Activated T-helper 1 cell treated with anti-CD3 and anti-CD28 coated beads, Interleukin-12 subunit alpha, Interleukin-12 subunit beta, Interleukin-2, Interleukin-4 antibody, amounts not matched to agents 30 ng/mL and 10 ng/mL and 1 ng/mL, durations not matched to agents 14 hours and 24 hours and 36 hours (primary cell): ENCODE measurements at regions not wholly inside any gene's neighbourhood (a gene's known extent, or its start where the extent isn't known, plus 50 kb on each side); places are given as distances from the start of the nearest gene placed in this dataset.
"Not testable (repeated sequence)": the region's sequence is repeated elsewhere in the genome, so short reads cannot be mapped to it uniquely, and the experiment has no call there.

ENCODE experiments used
- DNase-seq: peaks from one replicate; pipeline ENCODE4 v3.0.0; 2021; ENCODE audit warnings: low spot score
- H3K27ac Mint-ChIP-seq: one replicate; pipeline ENCODE4 v1.8.0; 2021; ENCODE audit warnings: mild to moderate bottlenecking, mixed read lengths
- H3K27me3 Mint-ChIP-seq: one replicate; pipeline ENCODE4 v1.8.0; 2022; ENCODE audit warnings: mild to moderate bottlenecking, moderate library complexity, mixed read lengths; ENCODE audit not compliant: insufficient read depth
- H3K36me3 Mint-ChIP-seq: one replicate; pipeline ENCODE4 v1.8.0; 2021; ENCODE audit warnings: low read depth, mixed read lengths
- H3K4me1 Mint-ChIP-seq: one replicate; pipeline ENCODE4 v1.8.0; 2021; ENCODE audit warnings: low read depth, mixed read lengths
- H3K4me3 Mint-ChIP-seq: one replicate; pipeline ENCODE4 v1.8.0; 2021; ENCODE audit warnings: mild to moderate bottlenecking, moderate library complexity, mixed read lengths
- H3K9me3 Mint-ChIP-seq: one replicate; pipeline ENCODE4 v1.8.0; 2021; ENCODE audit warnings: mixed read lengths
- intact Hi-C: fragments of 100-400 bp; cut with micrococcal nuclease; formaldehyde crosslinking; loops from one replicate; pipeline ENCODE4 v1.15.1; 2024

GRCh38 chr9:85444243-85444642, 297.5 kb downstream of the AGTPBP1 start:
- intact Hi-C loops: no loop called here
- no peak overlapping the region for H3K27ac Mint-ChIP-seq
- no peak for DNase-seq
- H3K36me3 Mint-ChIP-seq: no peaks in the 10 kb centered on the region
- peaks cover 8% of the 10 kb centered on the region for H3K27me3 Mint-ChIP-seq
- no peaks in the 10 kb centered on the region for H3K4me1 Mint-ChIP-seq
- H3K9me3 Mint-ChIP-seq: peaks cover 5% of the 10 kb centered on the region
- H3K4me3 Mint-ChIP-seq: no peak overlapping the region

GRCh38 chr9:85443190-85443598, 298.6 kb downstream of the AGTPBP1 start:
- Mint-ChIP-seq H3K27me3 (peaks cover 6% of the 10 kb centered on the region), H3K27ac (no peak overlapping the region), H3K9me3 (peaks cover 5% of the 10 kb centered on the region), H3K4me1 (no peaks in the 10 kb centered on the region), H3K4me3 (no peak overlapping the region), H3K36me3 (no peaks in the 10 kb centered on the region)
- intact Hi-C loops: no loop called here
- DNase-seq: no peak

- Mint-ChIP-seq H3K36me3 (no peaks in the 10 kb centered on the region), H3K4me1 (no peaks in the 10 kb centered on the region), H3K27me3 (peaks cover 5% of the 10 kb centered on the region), H3K4me3 (no peak overlapping the region), H3K9me3 (no peaks in the 10 kb centered on the region), H3K27ac (no peak overlapping the region)
- DNase-seq: no peak
- intact Hi-C loops: no loop called here
Measured at GRCh38 chr9:85439791-85440190, 302.0 kb downstream of the AGTPBP1 start.

GRCh38 chr9:85433956-85434355, 307.8 kb downstream of the AGTPBP1 start:
- intact Hi-C loops, H3K27me3 Mint-ChIP-seq, H3K27ac Mint-ChIP-seq, DNase-seq, H3K9me3 Mint-ChIP-seq, H3K4me1 Mint-ChIP-seq, H3K36me3 Mint-ChIP-seq, H3K4me3 Mint-ChIP-seq: not testable (repeated sequence)

GRCh38 chr9:85433551-85433950, 308.2 kb downstream of the AGTPBP1 start:
- H3K4me1 Mint-ChIP-seq, H3K9me3 Mint-ChIP-seq, H3K36me3 Mint-ChIP-seq, DNase-seq, intact Hi-C loops, H3K27ac Mint-ChIP-seq, H3K27me3 Mint-ChIP-seq, H3K4me3 Mint-ChIP-seq: not testable (repeated sequence)

- Mint-ChIP-seq H3K27me3 (peaks cover 9% of the 10 kb centered on the region), H3K9me3 (no peaks in the 10 kb centered on the region), H3K4me1 (no peaks in the 10 kb centered on the region), H3K36me3 (no peaks in the 10 kb centered on the region), H3K4me3 (no peak overlapping the region), H3K27ac (no peak overlapping the region)
- intact Hi-C loops: no loop called here
- DNase-seq: no peak
Measured at GRCh38 chr9:85433046-85433445, 308.7 kb downstream of the AGTPBP1 start.

GRCh38 chr9:85432599-85432998, 309.2 kb downstream of the AGTPBP1 start:
- Mint-ChIP-seq H3K4me3 (no peak overlapping the region), H3K27me3 (peaks cover 9% of the 10 kb centered on the region), H3K4me1 (no peaks in the 10 kb centered on the region), H3K27ac (no peak overlapping the region), H3K9me3 (no peaks in the 10 kb centered on the region), H3K36me3 (no peaks in the 10 kb centered on the region)
- intact Hi-C loops: no loop called here
- no peak for DNase-seq

- no peaks in the 10 kb centered on the region for H3K4me1 Mint-ChIP-seq
- no peak overlapping the region for H3K4me3 Mint-ChIP-seq
- peaks cover 6% of the 10 kb centered on the region for H3K27me3 Mint-ChIP-seq
- intact Hi-C loops: no loop called here
- no peaks in the 10 kb centered on the region for H3K9me3 Mint-ChIP-seq
- no peak overlapping the region for H3K27ac Mint-ChIP-seq
- H3K36me3 Mint-ChIP-seq: no peaks in the 10 kb centered on the region
- no peak for DNase-seq
Measured at GRCh38 chr9:85431339-85432102, 310.2 kb downstream of the AGTPBP1 start.

- Mint-ChIP-seq H3K4me3 (no peak overlapping the region), H3K9me3 (no peaks in the 10 kb centered on the region), H3K27ac (no peak overlapping the region), H3K27me3 (peaks cover 12% of the 10 kb centered on the region), H3K36me3 (no peaks in the 10 kb centered on the region), H3K4me1 (no peaks in the 10 kb centered on the region)
- no peak for DNase-seq
- intact Hi-C loops: no loop called here
Measured at GRCh38 chr9:85430659-85431338, 311.0 kb downstream of the AGTPBP1 start.

- intact Hi-C loops: loop anchor here (10.0 kb wide), 1 partner anchor 763 kb away; the partner anchor contains the start of gene NTRK2
- DNase-seq: no peak
- Mint-ChIP-seq H3K9me3 (no peaks in the 10 kb centered on the region), H3K27ac (no peak overlapping the region), H3K4me1 (no peaks in the 10 kb centered on the region), H3K36me3 (no peaks in the 10 kb centered on the region), H3K4me3 (no peak overlapping the region), H3K27me3 (peaks cover 9% of the 10 kb centered on the region)
Measured at GRCh38 chr9:85428230-85428629, 313.5 kb downstream of the AGTPBP1 start.

GRCh38 chr9:85427772-85428171, 314.0 kb downstream of the AGTPBP1 start:
- no peak overlapping the region for H3K27ac Mint-ChIP-seq
- H3K9me3 Mint-ChIP-seq: no peaks in the 10 kb centered on the region
- intact Hi-C loops: loop anchor here (10.0 kb wide), 1 partner anchor 763 kb away; the partner anchor contains the start of gene NTRK2

GRCh38 chr9:85425153-85425611, 316.6 kb downstream of the AGTPBP1 start:
- no peak overlapping the region for H3K27ac Mint-ChIP-seq
- peaks cover 6% of the 10 kb centered on the region for H3K4me1 Mint-ChIP-seq
- H3K36me3 Mint-ChIP-seq: no peaks in the 10 kb centered on the region
- H3K4me3 Mint-ChIP-seq: no peak overlapping the region
- DNase-seq: peak; percentile 30
- intact Hi-C loops: loop anchor here (1.0 to 10.0 kb wide), 3 partner anchors 185 to 1028 kb away; partner anchors contain the start of gene NTRK2
- H3K27me3 Mint-ChIP-seq: peaks cover 9% of the 10 kb centered on the region
- no peaks in the 10 kb centered on the region for H3K9me3 Mint-ChIP-seq

More at GRCh38 chr9:85427772-85428171, 314.0 kb downstream of the AGTPBP1 start:
- Mint-ChIP-seq H3K36me3 (no peaks in the 10 kb centered on the region), H3K27me3 (peaks cover 9% of the 10 kb centered on the region), H3K4me3 (no peak overlapping the region), H3K4me1 (no peaks in the 10 kb centered on the region)
- no peak for DNase-seq

GRCh38 chr9:85423422-85423821, 318.3 kb downstream of the AGTPBP1 start:
- H3K36me3 Mint-ChIP-seq: no peaks in the 10 kb centered on the region
- intact Hi-C loops: loop anchor here (10.0 kb wide), 1 partner anchor 759 kb away; the partner anchor contains the start of gene NTRK2
- peaks cover 7% of the 10 kb centered on the region for H3K27me3 Mint-ChIP-seq
- H3K27ac Mint-ChIP-seq: no peak overlapping the region
- H3K4me1 Mint-ChIP-seq: peaks cover 6% of the 10 kb centered on the region
- H3K9me3 Mint-ChIP-seq: no peaks in the 10 kb centered on the region
- no peak overlapping the region for H3K4me3 Mint-ChIP-seq
- DNase-seq: no peak
